GM12873 (cell line): ENCODE measurements at regions not wholly inside any gene's neighbourhood (a gene's known extent, or its start where the extent isn't known, plus 50 kb on each side); places are given as distances from the start of the nearest gene placed in this dataset.

Experiments
- TF ChIP-seq, protein P1 (sequence below): IDR thresholded peaks from 2 replicates; pipeline ENCODE4 v1.5.1; 2012; ENCODE audit warnings: low read depth, mild to moderate bottlenecking, moderate library complexity, low read length, control low read depth; ENCODE audit not compliant: insufficient read depth; ENCODE audit errors: missing control alignments

DNA sequence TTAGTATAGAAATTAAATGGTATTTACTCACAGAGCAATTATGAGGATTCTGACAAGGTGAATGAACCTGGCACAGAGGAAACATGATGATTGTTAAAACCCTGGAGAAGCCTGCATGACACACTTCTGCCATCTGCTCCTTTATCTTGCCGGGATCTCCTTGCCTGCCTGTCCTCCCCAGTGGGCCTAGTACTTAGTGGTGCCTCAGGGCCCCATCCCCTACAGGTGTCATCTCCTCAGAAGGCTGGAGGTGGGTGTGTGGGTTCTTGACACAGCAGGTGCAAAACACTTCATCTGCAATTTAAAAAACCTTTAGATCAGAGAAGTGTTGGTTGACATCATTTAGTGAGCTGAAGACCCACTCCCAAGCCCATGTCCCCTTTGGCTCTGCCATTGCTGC, 261.2 kb downstream of the ADRA2A start:
- TF ChIP-seq, protein P1, sequence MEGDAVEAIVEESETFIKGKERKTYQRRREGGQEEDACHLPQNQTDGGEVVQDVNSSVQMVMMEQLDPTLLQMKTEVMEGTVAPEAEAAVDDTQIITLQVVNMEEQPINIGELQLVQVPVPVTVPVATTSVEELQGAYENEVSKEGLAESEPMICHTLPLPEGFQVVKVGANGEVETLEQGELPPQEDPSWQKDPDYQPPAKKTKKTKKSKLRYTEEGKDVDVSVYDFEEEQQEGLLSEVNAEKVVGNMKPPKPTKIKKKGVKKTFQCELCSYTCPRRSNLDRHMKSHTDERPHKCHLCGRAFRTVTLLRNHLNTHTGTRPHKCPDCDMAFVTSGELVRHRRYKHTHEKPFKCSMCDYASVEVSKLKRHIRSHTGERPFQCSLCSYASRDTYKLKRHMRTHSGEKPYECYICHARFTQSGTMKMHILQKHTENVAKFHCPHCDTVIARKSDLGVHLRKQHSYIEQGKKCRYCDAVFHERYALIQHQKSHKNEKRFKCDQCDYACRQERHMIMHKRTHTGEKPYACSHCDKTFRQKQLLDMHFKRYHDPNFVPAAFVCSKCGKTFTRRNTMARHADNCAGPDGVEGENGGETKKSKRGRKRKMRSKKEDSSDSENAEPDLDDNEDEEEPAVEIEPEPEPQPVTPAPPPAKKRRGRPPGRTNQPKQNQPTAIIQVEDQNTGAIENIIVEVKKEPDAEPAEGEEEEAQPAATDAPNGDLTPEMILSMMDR: no peak

GRCh38 chr10:111338805-111339204, 262.0 kb downstream of the ADRA2A start:
- TF ChIP-seq, protein P1: no peak

- TF ChIP-seq, protein P1: peak; percentile 40
Measured at GRCh38 chr10:111344804-111345203, 268.0 kb downstream of the ADRA2A start.

DNA sequence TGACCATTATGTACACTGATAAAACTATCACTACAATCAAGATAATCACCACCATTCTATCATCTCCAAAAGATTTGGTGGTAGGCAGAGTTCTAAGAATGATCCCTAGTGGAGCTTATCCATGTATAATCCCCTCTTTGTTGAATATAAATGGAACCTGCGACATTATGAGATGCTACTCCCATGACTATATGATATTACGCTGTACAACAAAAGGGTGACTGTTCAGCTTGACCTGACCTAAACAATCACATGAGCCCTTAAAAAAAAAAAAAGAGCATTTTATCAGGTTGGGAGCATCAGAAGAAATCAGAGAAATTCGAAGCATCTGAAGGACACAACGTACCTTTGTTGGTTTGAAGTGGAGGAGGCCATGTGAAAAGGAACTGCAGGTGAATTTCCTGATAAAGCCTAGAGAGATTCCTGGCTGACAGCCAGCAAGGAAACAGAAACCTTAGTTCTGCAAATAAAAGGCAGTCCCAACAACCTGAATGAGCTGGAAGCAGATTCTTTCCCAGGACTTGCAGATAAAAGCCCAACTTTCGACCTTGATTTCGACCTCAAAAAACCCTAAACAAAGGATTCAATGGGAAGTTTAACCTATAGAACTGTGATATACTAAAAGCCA, 270.7 kb downstream of the ADRA2A start:
- TF ChIP-seq, protein P1: no peak

GRCh38 chr10:111348076-111348475, 271.2 kb downstream of the ADRA2A start:
- TF ChIP-seq, protein P1: no peak

DNA sequence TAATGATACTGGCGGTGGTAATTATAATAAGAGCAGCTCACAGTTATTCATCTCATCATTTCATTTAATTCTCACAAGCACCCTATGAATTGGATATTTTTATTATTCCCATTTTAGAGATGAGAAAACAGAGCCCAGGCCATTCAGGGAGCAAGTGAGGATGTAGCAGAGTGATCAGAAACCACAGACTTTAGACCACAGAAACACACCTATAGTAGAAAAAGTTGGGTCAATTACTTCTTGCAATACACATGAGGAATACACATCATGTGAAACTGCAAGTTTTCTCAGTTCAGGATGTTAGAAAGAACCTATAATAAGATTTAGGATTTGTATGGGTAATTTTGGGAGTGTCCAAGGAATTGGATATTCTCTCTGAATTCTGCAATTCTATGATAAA, 278.0 kb downstream of the ADRA2A start:
- TF ChIP-seq, protein P1: no peak

DNA sequence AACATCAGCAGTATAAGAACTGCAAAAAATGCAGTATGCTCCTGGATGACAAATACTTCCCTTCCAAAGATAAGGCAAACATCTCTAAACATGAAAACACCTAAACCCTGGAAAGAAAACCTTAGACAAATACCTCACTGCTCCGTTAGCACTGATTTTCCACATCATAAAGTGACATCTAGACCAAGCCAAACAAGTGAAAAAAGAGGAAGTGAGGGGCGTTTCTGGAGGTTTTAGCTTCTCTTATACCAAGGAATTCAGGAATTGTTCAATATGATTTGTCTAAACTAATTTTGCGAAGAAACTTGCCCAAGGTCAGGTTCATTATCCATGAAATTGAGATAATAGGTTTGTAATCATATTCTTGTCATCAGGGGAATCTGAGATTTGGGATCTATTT, 279.7 kb downstream of the ADRA2A start:
- TF ChIP-seq, protein P1: no peak

- TF ChIP-seq, protein P1: no peak
Measured at GRCh38 chr10:111357859-111358258, 281.0 kb downstream of the ADRA2A start.
